NCI-H345 treated with DMSO at 0.1 percent for 48 hours (cell line): ENCODE measurements at regions not wholly inside any gene's neighbourhood (a gene's known extent, or its start where the extent isn't known, plus 50 kb on each side); places are given as distances from the start of the nearest gene placed in this dataset.
"Not testable (repeated sequence)": the region's sequence is repeated elsewhere in the genome, so short reads cannot be mapped to it uniquely, and the experiment has no call there.

Experiments
- DNase-seq: peaks from one replicate; lab custom pipeline; 2025; ENCODE audit not compliant: unreplicated experiment; lab: John Stamatoyannopoulos, UW

DNA sequence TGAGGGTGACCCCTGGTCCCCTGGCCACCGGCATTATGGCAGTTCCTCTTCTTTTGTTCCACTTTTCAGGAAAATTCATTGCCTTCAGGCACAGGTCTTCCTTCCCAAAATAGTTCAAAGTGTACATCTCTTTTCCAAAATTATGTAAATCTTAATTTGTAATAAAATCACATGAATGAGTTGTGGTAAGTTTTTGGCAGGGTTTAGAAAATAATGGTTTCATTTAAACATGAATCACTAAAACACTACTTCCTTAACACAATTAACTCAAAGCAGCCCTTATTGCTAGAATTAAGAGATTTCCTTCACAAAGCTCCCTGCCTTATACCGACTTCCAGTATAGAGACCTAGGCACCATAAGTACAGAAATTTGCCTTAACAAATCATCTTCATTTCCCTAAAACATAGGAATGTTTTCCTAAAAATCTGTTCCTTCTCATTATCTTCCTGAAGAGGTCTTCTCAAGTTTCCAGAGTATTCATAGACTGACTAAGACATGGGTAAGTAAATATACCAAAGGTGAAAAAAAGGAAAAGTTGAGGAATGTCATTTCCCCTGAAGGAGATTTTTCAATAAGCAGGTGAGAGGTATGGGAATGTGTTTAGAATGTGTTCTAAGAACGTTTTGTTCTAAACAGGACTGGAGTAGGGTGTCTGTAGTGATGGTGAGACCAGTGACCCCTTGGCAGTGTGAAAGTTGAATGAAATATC, 148.2 kb upstream of the CITED2 start:
- no peak for DNase-seq

DNA sequence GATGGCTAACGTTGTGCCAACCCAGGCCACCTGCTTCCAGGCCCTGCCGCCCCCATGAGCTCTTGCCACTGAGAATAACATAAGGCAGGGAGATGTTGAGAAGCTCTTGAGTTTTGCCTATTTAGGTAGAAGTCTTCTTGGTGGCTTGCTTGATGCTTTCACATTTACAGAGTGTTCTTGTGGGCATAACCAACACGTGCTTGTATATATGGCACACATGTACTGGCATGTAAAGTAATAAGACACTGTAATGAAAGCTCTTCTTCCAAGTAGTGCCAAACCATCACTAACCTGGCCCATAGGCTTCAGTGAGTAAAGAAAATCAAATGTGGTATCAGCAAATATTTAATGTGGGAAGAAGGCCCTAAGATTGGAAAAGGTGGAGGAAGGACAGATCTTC, 146.9 kb upstream of the CITED2 start:
- DNase-seq = no peak

DNA sequence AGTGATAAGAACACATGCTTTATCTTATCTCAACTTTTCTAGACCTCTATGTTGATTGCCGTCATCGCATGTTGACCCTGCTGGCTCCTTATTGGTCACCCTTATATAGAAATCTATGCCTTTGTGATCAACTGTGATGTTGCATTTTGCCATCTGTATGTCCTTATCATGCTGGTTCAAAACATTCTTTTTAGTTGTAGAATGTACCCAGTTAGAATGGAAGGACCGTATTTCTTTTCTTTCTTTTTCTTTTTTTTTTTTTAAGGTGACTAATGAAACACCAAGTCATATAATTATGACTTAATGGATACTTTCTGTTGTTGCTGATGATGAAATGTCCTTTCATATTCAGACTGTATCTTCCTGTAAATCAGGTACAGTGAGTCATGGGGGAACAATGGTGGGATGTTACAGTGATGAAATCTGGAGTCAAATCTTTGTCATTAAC, 145.9 kb upstream of the CITED2 start:
- DNase-seq = no peak

DNA sequence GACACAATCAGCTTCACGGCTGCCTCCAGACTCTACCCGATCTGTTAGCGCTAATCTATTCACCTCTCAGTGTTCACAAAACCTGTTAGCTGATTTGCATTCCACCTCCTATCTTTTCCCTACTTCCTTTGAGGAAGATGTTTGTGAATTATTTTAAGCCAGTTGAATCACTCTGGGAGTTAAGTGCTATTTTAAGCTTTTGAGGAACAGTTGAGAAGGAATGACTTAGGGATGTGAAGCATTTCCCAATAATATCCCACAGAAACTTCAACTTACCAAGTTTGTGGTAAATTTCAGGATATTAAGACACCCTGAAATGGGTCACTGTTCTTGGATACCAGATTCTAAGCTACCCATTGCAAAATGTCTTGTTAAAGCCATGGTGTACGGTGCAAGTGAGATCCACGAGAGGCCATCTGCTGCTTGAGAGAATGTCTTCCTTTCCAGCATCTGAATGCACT, 145.2 kb upstream of the CITED2 start:
- DNase-seq = no peak

DNA sequence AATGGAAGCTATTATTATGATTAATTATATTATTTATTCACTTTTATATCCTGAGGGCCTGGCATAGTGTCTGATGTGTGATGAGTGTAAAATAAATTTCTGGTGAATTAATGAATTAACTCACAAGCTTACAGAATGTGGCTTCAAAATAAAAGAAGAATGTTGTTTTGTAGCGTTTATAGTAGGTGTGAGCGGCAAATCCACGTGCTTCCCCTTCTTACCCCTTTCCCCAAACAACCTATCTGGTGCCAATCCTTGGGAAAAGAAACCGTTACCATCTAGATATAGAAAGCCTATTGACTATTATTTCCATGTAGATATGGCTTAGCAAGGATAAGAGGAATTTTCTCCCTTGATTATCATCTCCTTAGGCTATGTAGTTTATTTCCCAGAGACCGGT, 144.6 kb upstream of the CITED2 start:
- no peak for DNase-seq

DNA sequence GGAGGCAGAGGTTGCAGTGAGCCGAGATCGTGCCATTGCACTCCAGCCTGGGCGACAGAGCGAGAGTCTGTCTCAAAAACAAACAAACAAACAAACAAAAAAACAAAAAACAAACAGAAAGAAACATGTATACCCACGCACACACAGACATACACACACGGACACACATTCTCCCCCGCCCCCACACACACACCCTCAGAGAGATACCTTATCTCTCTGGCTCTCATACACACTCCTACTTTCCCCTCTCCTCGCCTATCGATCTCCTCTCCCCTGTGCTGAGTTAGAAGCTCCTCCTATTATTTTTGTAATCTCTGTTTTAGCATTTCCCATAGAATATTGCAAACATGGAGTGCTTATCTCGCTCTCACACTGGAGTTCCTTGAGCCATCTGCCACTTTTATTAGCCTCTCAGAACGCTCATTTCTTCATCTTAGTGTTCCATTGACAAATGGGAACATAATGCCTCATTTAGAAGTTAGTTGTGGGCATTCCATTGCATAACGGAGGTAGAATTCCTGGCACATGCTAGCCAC, 144.2 kb upstream of the CITED2 start:
- no peak for DNase-seq

DNA sequence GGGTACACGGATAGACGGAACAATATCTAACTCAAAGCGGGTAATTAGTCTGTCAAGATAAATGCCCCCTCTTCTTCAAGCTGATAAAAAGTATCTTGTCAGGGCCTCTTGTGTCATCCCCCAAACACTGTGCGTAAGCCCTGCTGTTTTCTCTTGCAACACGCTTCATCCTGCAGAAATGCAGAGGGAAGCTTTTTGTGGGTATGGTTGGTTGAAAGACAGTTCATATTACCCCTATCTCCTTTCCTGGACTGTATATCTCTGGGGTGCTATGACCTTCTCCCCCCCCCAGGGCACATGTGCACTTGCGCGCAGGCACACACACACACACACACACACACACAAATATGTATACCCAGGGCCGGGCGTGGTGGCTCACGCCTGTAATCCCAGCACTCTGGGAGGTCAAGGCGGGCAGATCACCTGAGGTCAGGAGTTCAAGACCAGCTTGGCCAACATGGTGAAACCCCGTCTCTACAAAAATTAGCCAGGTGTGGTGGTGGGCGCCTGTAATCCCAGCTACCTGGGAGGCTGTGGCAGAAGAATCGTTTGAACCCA, 143.6 kb upstream of the CITED2 start:
- not testable (repeated sequence) for DNase-seq

DNA sequence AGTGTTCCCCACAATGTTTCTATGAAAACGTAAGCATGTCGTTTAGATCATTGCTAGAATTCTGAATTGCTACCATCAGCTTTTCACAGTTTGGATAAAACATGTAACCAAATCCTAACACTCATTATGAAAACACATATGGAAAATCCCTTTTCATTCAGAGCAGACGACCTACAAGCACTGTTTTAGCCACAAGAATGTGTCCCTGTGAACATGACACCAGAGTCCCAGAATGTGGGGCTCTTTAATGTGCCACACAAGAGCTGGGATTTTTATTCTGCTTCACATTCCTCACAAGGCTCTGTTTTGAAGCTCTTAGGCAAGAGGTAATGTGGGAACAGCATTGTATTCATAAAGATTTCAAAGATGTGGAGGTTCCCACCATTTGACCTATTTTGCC, 141.1 kb upstream of the CITED2 start:
- DNase-seq = no peak

DNA sequence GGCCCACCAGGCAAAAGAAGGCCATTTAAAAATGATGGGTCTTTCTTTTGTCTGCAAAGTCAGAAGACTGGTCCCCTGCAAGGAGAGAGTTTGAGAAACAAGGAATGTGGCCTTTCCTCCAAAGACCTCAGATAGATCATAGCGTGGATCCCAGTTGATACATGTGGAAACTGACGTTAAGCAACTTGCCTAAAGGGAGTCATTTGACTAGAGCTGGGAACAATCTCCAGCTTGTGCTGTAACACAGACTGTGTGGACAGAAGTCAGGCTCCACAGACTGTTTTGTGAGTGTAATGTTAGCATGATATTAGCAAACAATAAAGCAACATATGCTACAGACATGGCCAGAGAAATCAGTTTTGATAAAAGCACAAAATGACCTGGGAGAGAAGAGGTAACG, 140.4 kb upstream of the CITED2 start:
- DNase-seq = no peak

DNA sequence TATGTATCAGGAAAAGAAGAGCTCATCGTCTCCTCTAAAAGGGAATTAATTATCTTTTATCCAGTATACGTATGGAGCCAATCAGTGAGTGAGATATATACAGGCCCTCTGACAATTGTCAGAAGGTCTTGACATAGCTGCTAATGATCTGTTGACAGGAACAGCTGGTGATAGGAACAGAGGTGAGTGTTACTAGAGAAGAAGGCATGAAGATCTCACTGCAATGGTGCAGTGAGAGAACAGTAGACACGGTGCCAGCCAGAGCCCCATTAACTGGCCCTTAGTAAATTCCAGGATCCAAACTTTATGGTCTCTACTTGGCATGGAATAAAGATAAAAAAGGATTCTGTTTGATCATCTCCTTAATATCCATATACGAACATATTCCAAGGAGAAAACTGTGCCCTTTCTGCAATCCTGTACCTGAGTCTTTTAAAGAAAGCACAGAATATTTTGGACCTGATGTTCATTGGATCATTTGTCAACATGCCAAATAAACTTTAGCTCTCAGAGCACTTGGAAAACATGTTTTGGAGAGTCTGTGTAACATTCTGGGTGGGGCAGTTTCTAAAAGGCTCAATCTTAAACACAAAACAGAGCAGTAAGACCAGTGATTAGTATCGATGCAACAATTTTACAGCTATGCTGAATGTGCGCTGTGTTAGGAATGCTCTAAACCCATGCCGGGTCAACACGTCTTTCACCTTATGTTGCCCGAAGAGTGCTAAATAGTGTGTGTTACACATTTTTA, 135.8 kb upstream of the CITED2 start:
- no peak for DNase-seq

DNA sequence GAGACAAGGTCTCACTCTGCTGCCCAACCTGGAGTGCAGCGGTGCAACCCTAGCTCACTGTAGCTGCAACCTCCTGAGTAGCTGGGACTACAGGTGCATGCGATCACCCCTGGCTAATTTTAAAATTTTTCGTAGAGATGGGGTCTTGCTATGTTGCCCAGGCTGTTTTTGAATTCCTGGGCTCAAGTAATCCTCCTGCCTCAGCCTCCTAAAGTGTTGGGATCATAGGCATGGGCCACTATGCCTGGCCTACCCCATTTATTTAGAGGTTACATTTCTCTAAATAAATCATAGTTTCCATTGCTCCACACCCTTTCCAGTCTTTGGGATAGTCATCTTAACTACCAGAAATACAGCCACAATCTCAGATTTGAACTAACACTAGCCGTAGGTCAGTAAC, 134.7 kb upstream of the CITED2 start:
- DNase-seq = no peak

DNA sequence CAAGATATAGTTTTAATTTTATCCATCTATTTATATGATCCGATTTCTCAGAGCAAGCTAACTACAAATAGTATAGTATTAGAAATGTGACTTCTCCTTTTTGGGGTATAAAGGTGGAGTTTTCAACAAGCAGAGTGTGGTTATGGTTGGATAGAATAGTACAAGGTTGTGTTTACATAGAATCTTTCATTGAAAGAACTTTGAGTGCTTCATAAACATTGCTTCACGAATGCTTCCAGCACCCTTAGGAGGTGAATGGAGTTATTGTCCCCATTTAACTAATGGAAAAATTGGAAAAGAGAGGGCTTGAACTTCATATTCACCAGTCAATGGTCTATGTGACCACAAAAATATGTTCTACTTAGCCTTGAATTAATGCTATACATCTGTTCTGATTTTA, 134.1 kb upstream of the CITED2 start:
- DNase-seq = peak; percentile 29

DNA sequence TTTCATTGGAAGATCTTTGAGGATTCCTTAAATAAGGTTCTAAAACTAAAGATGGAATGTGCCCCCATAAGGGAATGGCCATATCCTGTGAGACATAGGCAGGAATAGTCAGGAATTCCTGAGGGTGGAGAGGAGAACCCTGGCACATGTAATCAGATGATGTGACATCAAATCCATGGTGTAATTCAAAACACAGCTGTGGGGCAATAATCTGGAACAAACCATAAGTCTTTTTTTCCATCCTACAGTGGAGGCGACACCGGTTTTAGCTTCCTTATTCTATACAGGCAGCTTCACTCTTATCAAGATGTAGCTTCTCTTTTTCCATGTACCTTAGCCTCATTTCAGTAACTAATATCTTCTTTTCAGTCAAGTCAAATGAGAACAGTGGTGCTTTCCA, 133.6 kb upstream of the CITED2 start:
- no peak for DNase-seq

DNA sequence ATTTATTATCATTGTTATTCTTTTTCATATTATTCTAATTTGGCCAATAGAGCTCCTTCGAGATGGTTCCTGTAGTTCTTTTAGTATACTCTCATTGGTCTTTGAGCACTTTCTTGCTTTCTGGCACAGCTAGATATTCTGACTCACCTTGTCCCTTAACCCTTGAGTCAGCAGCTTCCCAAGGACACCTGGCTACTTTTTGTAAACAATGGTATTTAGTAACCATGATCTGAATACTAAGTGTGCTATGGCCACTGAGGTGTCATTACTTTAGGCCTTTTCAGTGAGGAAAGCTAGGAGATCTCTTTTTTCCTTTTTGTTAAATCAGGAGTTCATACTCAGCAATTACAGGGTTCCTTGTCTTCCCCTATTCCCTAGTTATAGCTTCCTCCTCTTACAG, 126.5 kb upstream of the CITED2 start:
- no peak for DNase-seq

DNA sequence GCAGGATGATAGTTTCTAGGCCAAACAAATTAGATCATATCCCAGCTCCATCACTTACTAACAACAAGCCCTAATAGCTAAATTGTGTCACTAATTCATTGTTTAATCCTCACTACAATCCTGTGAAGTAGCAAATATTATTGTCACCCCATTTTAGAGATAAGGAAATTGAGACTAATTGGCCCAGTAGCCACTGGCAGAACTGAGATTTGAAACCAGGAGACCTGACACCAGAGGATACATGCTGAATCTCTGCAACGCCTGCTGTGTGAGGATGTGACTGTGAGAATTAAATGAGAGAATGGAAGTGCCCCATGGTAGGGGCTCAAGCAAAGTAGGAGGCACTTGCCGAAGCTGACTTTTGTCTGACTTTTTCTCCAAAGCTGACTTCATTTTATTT, 124.3 kb upstream of the CITED2 start:
- no peak for DNase-seq

DNA sequence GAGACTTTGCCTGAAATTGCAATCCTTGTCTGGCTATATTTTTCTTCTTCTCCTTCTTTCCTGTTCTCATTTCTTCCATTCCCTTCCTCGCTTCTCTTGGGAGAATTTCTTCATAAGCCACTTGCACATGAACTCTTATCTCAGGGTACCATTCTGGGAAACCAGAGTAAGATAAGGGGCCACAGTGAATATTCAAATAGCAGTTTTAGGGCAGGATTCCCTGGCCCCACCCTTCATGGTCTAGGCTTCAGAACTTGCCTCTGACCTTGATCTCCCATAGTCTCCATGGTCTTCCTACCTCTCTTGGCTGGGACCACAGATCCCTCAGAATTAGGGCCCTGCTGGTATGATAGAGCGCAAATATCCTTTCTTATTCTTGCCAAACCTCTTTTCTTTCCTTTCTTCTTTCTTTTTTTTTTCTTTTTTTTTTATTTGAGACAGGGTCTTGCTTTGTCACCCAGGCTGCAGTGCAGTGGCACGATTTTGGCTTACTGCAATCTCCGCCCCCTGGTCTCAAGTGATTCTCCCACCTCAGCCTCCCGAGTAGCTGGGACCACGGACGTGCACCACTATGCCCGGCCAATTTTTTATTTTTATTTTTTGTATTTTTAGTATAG, 123.0 kb upstream of the CITED2 start:
- no peak for DNase-seq

DNA sequence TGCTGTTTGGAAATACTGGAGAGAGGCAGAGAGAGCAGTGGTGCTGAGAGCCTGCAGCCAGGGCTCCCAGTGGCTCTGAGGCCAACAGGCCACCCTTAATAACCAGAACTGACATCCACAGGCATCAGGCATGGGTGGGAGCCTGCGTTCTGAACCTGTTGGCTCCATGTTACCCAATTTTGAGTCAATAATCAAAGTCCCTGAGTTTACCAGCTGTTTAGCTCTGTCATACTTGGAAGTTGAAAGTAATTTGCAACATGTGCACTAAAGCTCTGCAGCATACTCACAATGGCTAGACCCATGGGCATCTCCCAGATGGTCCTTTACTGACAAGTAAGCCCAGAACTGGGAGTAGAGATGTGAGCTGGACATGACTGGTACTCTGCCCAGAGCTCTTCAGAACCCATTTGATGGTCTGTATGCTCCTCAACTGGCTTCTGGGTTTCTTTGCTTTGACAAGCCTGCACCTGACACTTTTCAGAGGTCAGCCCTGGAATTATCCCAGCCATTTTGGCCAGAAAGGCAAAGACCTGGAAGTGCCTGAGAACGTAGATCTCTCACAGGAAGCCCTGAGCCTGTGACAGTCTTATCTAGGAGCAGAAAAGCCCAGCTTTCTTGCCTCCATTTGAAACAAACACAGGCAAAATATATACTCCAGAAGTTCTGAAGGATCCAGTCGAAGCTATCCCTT, 122.4 kb upstream of the CITED2 start:
- DNase-seq = no peak

DNA sequence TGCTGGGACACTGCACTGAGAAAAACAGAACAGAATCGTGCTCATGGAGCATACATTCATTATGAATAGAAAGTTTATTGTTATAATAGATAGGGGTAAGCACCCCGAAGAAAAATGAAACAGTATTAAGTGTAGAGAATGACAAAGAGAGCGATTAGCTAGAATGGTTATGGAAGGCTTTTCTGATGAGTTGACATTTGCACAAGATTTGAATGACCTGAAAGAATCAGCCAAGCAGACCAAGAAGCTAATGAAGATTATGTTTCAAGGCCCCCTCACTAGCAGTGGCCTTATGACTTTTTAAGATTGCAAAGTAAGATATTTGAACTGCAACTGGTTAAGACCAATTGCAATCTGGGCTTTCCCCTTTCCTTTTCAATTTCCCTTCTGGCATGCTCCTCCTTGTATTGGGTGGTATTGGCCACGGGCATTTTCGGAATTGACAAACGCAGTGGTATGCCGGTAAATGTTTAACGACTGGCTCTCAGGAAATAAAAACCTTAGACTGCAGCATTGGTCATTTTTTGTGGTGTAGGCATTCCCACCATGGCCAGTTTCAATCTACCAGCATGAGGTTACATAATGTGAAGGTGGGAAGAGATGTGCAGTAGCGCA, 120.0 kb upstream of the CITED2 start:
- DNase-seq = no peak

DNA sequence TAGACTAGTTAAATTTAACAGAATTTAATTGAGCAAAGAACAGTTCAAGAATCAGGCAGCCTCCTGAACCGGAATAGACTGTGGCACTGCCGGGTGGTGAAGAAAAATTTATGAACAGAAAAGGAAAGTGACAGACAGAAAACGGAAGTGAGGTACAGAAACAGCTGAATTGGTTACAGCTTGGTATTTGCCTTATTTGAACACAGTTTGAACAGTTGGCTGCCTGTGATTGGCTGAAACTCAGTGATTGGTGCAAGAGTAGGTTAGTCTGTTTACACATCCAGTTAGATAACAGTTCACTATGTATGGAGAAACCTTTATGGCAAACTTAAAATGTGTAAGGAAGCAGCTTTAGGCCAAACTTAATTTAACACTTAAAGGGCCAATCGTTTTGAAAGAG, 116.0 kb upstream of the CITED2 start:
- DNase-seq = no peak

DNA sequence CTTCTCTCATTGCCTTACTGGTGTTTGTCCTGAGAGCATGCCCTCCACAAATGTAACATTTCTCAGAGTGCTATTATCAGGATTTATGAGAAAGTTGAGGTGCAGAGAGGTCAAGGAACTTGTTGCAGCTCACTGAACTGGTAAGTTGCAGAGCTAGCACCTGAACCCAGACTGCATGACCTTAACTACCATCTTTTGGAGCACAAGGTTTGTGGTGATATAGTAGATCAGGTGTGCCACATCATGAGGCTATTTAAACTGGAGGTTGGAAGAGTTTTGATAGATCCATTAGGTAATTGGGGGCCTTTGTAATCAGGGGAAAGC, 112.0 kb upstream of the CITED2 start:
- DNase-seq = no peak
